SU-DHL-6 (cell line): ENCODE measurements at regions not wholly inside any gene's neighbourhood (a gene's known extent, or its start where the extent isn't known, plus 50 kb on each side); places are given as distances from the start of the nearest gene placed in this dataset.

Source experiments
- CTCF ChIP-seq: fragments of 200-600 bp; sonication (generic); IDR thresholded peaks from one replicate; pipeline ENCODE4 v1.5.1; 2017; ENCODE audit warnings: antibody characterized with exemption, mild to moderate bottlenecking, low read length, moderate library complexity; ENCODE audit not compliant: insufficient read depth, poor library complexity, severe bottlenecking
- EZH2phosphoT487 ChIP-seq: fragments of 200-600 bp; sonication (generic), shearing (Covaris generic); conservative IDR thresholded peaks from 2 replicates; pipeline ENCODE4 v1.6.1; 2018; ENCODE audit warnings: mild to moderate bottlenecking, antibody characterized with exemption, low read length, moderate library complexity, mixed read lengths

- TF ChIP-seq CTCF = no peak
- TF ChIP-seq EZH2phosphoT487 = no peak
Observed at GRCh38 chr4:63529581-63530337, 879.5 kb downstream of the TECRL start.
